A673 (cell line): ENCODE measurements at regions not wholly inside any gene's neighbourhood (a gene's known extent, or its start where the extent isn't known, plus 50 kb on each side); places are given as distances from the start of the nearest gene placed in this dataset.
A peak's percentile ranks its signal among the peaks of the same experiment; 100 is the strongest.

ENCODE experiments used
- BruUV-seq: library from RNA; stranded (reverse); fragments of 400-500 nt; replicated peaks from 2 replicates; lab custom pipeline; 2021; lab: Mats Ljungman, UMichigan
- CTCF ChIA-PET: fragments of 300-600 bp; sonication (Branson Sonifier 250); formaldehyde crosslinking; loops from one replicate; lab custom pipeline; 2022; ENCODE audit warnings: antibody characterized with exemption; lab: Charles Lee
- POLR2A ChIA-PET: fragments of 300-600 bp; sonication (Branson Sonifier 250); formaldehyde crosslinking; loops from one replicate; lab custom pipeline; 2022; ENCODE audit warnings: antibody characterized with exemption; ENCODE audit not compliant: low non-redundant PET; lab: Charles Lee
- DNase-seq: peaks from one replicate; pipeline ENCODE4 v3.0.0-alpha.2; 2015; ENCODE audit warnings: low spot score
- H3K27ac ChIP-seq: fragments of 200-600 bp; sonication (generic); 2 replicates; pipeline ENCODE4 v1.5.1; 2016; ENCODE audit warnings: mixed run types, low read depth, mild to moderate bottlenecking, mixed read lengths, antibody characterized with exemption, low read length; ENCODE audit not compliant: poor library complexity, severe bottlenecking
- H3K27me3 ChIP-seq: fragments of 200-600 bp; sonication (generic); replicated peaks from 2 replicates; pipeline ENCODE4 v1.6.1; 2017; ENCODE audit warnings: mixed run types, low read depth, mild to moderate bottlenecking, mixed read lengths, antibody characterized with exemption, low read length; ENCODE audit not compliant: insufficient read depth, poor library complexity
- H3K36me3 ChIP-seq: fragments of 200-600 bp; sonication (generic); 2 replicates; pipeline ENCODE4 v1.6.1; 2016; ENCODE audit warnings: mixed run types, mild to moderate bottlenecking, mixed read lengths, antibody characterized with exemption, low read length; ENCODE audit not compliant: insufficient read depth, poor library complexity, severe bottlenecking
- H3K4me1 ChIP-seq: fragments of 200-600 bp; sonication (generic); 2 replicates; pipeline ENCODE4 v1.6.1; 2017; ENCODE audit warnings: mixed run types, mild to moderate bottlenecking, mixed read lengths, antibody characterized with exemption, low read length; ENCODE audit not compliant: insufficient read depth, poor library complexity, severe bottlenecking
- H3K4me3 ChIP-seq: fragments of 200-600 bp; sonication (generic); 2 replicates; pipeline ENCODE4 v1.5.1; 2016; ENCODE audit warnings: low read depth, mixed run types, mild to moderate bottlenecking, mixed read lengths, low read length; ENCODE audit not compliant: poor library complexity, severe bottlenecking
- H3K9me3 ChIP-seq: fragments of 200-600 bp; sonication (generic); 2 replicates; pipeline ENCODE4 v1.6.1; 2016; ENCODE audit warnings: mixed run types, low read depth, mild to moderate bottlenecking, mixed read lengths, antibody characterized with exemption, low read length; ENCODE audit not compliant: poor library complexity, severe bottlenecking
- EZH2 ChIP-seq: fragments of 200-600 bp; sonication (generic); IDR thresholded peaks from 2 replicates; pipeline ENCODE4 v1.6.1; 2017; ENCODE audit warnings: borderline replicate concordance, low read depth, mild to moderate bottlenecking, mixed read lengths, antibody characterized with exemption, low read length; ENCODE audit not compliant: poor library complexity, severe bottlenecking
- intact Hi-C: fragments of 100-400 bp; cut with micrococcal nuclease; formaldehyde crosslinking; loops from one replicate; pipeline ENCODE4 v1.10.0; 2022; ENCODE audit not compliant: unreplicated experiment
- TF ChIP-seq, protein P1 (sequence below): fragments of 300-800, 200-600 bp; sonication (generic); conservative IDR thresholded peaks from 2 replicates; pipeline ENCODE4 v1.5.1; 2017; ENCODE audit warnings: low read depth, mild to moderate bottlenecking, antibody characterized with exemption, low read length, moderate library complexity, mixed read lengths

DNA sequence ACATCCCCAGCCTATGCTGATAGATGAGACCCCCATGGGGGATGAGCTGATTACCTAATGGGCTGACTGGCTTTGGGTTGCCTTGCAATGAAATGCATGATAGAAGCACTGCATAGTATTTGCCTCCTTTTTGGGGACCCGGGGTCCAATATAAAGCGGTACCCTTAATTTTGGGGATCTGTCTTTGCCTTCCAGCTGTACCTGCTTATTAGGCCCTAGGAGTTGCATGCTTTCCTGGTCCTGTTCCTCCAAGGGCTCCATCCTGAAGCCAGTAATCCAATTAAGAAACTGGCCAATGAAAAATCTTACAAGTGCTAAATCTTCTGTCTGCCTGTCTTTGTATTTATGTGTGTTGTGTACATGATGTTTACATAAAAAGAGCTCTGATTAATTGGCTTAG is 791.6 kb downstream of the TRIML1 start:
- DNase-seq = peak; percentile 4
- Histone ChIP-seq H3K27me3 (no peaks in the 10 kb centered on the region), H3K36me3 (no peaks in the 10 kb centered on the region), H3K4me3 (no peak overlapping the region), H3K27ac (no peak overlapping the region), H3K9me3 (peaks cover 20% of the 10 kb centered on the region), H3K4me1 (no peaks in the 10 kb centered on the region)
- CTCF ChIA-PET = no interaction called here
- POLR2A ChIA-PET = no interaction called here
- TF ChIP-seq EZH2 = no peak
- TF ChIP-seq, protein P1, sequence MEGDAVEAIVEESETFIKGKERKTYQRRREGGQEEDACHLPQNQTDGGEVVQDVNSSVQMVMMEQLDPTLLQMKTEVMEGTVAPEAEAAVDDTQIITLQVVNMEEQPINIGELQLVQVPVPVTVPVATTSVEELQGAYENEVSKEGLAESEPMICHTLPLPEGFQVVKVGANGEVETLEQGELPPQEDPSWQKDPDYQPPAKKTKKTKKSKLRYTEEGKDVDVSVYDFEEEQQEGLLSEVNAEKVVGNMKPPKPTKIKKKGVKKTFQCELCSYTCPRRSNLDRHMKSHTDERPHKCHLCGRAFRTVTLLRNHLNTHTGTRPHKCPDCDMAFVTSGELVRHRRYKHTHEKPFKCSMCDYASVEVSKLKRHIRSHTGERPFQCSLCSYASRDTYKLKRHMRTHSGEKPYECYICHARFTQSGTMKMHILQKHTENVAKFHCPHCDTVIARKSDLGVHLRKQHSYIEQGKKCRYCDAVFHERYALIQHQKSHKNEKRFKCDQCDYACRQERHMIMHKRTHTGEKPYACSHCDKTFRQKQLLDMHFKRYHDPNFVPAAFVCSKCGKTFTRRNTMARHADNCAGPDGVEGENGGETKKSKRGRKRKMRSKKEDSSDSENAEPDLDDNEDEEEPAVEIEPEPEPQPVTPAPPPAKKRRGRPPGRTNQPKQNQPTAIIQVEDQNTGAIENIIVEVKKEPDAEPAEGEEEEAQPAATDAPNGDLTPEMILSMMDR = no peak
- no TSS peak for BruUV-seq
- intact Hi-C loops = no loop called here

DNA sequence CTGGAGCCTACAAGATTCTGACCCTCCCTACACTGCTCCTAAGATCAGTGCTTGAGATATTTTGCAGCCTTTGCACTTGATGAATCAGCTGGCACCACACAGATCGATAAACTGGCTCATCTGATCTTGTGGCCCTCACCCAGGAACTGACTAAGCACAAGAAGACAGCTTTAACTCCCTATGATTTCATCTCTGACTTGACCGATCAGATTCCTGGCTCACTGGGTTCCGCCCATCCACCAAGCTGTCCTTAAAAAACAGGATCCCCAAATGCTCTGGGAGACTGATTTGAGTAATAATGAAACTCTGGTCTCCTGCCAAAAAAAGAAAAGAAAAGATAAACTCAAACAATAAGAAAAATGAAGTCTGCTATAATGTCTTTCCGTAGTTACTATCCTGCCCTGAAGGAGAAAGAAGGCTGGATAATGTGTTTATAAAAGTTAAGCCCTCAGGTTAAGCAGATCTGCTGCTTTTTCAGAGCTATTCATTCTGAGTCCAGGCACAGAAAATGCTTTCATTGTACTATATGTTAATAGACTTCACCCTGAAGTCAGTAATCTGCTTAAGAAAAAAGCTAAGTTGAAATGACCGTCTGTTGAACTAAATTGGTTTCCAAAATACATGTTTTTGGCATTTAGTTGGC is 795.2 kb downstream of the TRIML1 start:
- Histone ChIP-seq H3K36me3 (no peaks in the 10 kb centered on the region), H3K4me1 (no peaks in the 10 kb centered on the region), H3K9me3 (peaks cover 20% of the 10 kb centered on the region), H3K4me3 (no peak overlapping the region), H3K27ac (no peak overlapping the region), H3K27me3 (no peaks in the 10 kb centered on the region)
- intact Hi-C loops = no loop called here
- ChIA-PET POLR2A (no interaction called here), CTCF (no interaction called here)
- no TSS peak for BruUV-seq
- no peak for TF ChIP-seq EZH2
- TF ChIP-seq, protein P1 = no peak
- no peak for DNase-seq

DNA sequence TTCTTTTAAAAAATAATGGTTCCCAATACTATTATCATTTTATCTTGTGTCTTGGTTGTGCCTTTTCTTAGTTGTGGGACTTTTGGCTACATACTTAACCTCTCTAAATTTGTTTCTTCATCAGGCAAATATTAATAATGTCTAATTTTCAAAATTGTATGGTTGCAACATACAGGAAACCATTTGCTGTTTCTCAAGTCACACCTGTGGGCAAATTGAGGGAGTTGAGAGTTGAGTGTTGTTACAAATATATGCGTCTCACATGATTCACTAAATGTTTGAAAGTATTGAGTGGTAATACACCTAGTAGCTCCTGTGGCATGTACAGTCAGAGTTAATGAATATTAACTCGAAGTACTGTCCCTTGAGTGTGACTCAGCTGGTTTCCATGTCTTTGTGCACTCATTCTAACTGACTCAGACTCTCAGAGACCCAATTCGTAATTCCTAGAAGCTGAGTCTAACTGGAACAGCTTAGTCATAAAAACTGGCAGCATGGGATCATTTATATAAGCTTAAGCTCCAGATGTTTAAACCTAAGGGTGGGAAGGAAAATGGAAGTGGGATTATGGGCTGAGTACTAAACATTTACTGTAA is 802.4 kb downstream of the TRIML1 start:
- TF ChIP-seq, protein P1 = no peak
- TF ChIP-seq EZH2 = no peak
- Histone ChIP-seq H3K4me3 (no peak overlapping the region), H3K27me3 (peaks cover 9% of the 10 kb centered on the region), H3K4me1 (no peaks in the 10 kb centered on the region), H3K9me3 (no peaks in the 10 kb centered on the region), H3K36me3 (no peaks in the 10 kb centered on the region), H3K27ac (no peak overlapping the region)
- CTCF ChIA-PET = no interaction called here
- BruUV-seq = no TSS peak
- POLR2A ChIA-PET = no interaction called here
- peak; percentile 73 for DNase-seq
- intact Hi-C loops = no loop called here
